Central memory CD8-positive, alpha-beta T cell (primary cell): ENCODE measurements at regions not wholly inside any gene's neighbourhood (a gene's known extent, or its start where the extent isn't known, plus 50 kb on each side); places are given as distances from the start of the nearest gene placed in this dataset.

Experiments
- ATAC-seq: fragments of 150-1000 bp; cut with Tn5 transposase; replicated peaks from 2 replicates; pipeline ENCODE4 v1.10.0; 2022; ENCODE audit warnings: mild to moderate bottlenecking, moderate FRiP score, moderate number of reproducible peaks; ENCODE audit not compliant: poor library complexity, severe bottlenecking; ENCODE audit errors: extremely low read depth
- DNase-seq, 2 donors: peaks; one replicate each; pipeline ENCODE4 v3.0.0; 2021; ENCODE audit warnings: low spot score in 2 of 2
- H3K27ac Mint-ChIP-seq: one replicate; pipeline ENCODE4 v1.8.0; 2022; ENCODE audit warnings: low read depth, mild to moderate bottlenecking, moderate library complexity, mixed read lengths
- H3K27me3 Mint-ChIP-seq: one replicate; pipeline ENCODE4 v1.8.0; 2022; ENCODE audit warnings: mixed read lengths
- H3K36me3 Mint-ChIP-seq: one replicate; pipeline ENCODE4 v1.8.0; 2022; ENCODE audit warnings: mild to moderate bottlenecking, moderate library complexity, mixed read lengths; ENCODE audit not compliant: insufficient read depth
- H3K4me1 Mint-ChIP-seq: one replicate; pipeline ENCODE4 v1.8.0; 2022; ENCODE audit warnings: mixed read lengths
- H3K4me3 Mint-ChIP-seq: one replicate; pipeline ENCODE4 v1.8.0; 2022; ENCODE audit warnings: mild to moderate bottlenecking, moderate library complexity, mixed read lengths
- H3K9me3 Mint-ChIP-seq: one replicate; pipeline ENCODE4 v1.8.0; 2022; ENCODE audit warnings: mixed read lengths

GRCh38 chr5:156230887-156231286, 96.1 kb upstream of the SGCD start:
- no peaks in the 10 kb centered on the region for H3K9me3 Mint-ChIP-seq
- ATAC-seq, result no peak
- DNase-seq, result no peak
- no peaks in the 10 kb centered on the region for H3K4me1 Mint-ChIP-seq
- peaks cover 19% of the 10 kb centered on the region for H3K27me3 Mint-ChIP-seq
- H3K27ac Mint-ChIP-seq, result no peak overlapping the region
- no peak overlapping the region for H3K4me3 Mint-ChIP-seq
- H3K36me3 Mint-ChIP-seq, result peaks cover 2% of the 10 kb centered on the region

GRCh38 chr5:156232251-156232869, 94.6 kb upstream of the SGCD start:
- H3K36me3 Mint-ChIP-seq, result peaks cover 2% of the 10 kb centered on the region
- H3K4me3 Mint-ChIP-seq, result no peak overlapping the region
- H3K9me3 Mint-ChIP-seq, result no peaks in the 10 kb centered on the region
- no peak for DNase-seq
- no peak overlapping the region for H3K27ac Mint-ChIP-seq
- H3K4me1 Mint-ChIP-seq, result no peaks in the 10 kb centered on the region
- H3K27me3 Mint-ChIP-seq, result peaks cover 19% of the 10 kb centered on the region
- no peak for ATAC-seq

GRCh38 chr5:156237361-156237760, 89.6 kb upstream of the SGCD start:
- Mint-ChIP-seq H3K27ac (no peak overlapping the region), H3K27me3 (no peaks in the 10 kb centered on the region), H3K9me3 (no peaks in the 10 kb centered on the region), H3K4me3 (no peak overlapping the region), H3K36me3 (no peaks in the 10 kb centered on the region), H3K4me1 (no peaks in the 10 kb centered on the region)
- ATAC-seq (no peak), DNase-seq (no peak)

- Mint-ChIP-seq H3K36me3 (no peaks in the 10 kb centered on the region), H3K4me3 (no peak overlapping the region), H3K4me1 (no peaks in the 10 kb centered on the region), H3K9me3 (no peaks in the 10 kb centered on the region), H3K27ac (no peak overlapping the region), H3K27me3 (no peaks in the 10 kb centered on the region)
- DNase-seq (no peak), ATAC-seq (no peak)
Observed at GRCh38 chr5:156239800-156240199, 87.2 kb upstream of the SGCD start.

GRCh38 chr5:156240414-156240813, 86.5 kb upstream of the SGCD start:
- DNase-seq (no peak), ATAC-seq (no peak)
- Mint-ChIP-seq H3K27ac (no peak overlapping the region), H3K4me1 (no peaks in the 10 kb centered on the region), H3K36me3 (no peaks in the 10 kb centered on the region), H3K4me3 (no peak overlapping the region), H3K9me3 (no peaks in the 10 kb centered on the region), H3K27me3 (no peaks in the 10 kb centered on the region)

- Mint-ChIP-seq H3K27me3 (no peaks in the 10 kb centered on the region), H3K4me1 (no peaks in the 10 kb centered on the region), H3K4me3 (no peak overlapping the region), H3K27ac (no peak overlapping the region), H3K36me3 (no peaks in the 10 kb centered on the region), H3K9me3 (no peaks in the 10 kb centered on the region)
- no peak for DNase-seq
- no peak for ATAC-seq
Observed at GRCh38 chr5:156241266-156241665, 85.7 kb upstream of the SGCD start.

GRCh38 chr5:156245895-156246294, 81.1 kb upstream of the SGCD start:
- H3K4me3 Mint-ChIP-seq, result no peak overlapping the region
- no peak overlapping the region for H3K27ac Mint-ChIP-seq
- ATAC-seq, result no peak
- H3K9me3 Mint-ChIP-seq, result no peaks in the 10 kb centered on the region
- H3K36me3 Mint-ChIP-seq, result no peaks in the 10 kb centered on the region
- no peaks in the 10 kb centered on the region for H3K4me1 Mint-ChIP-seq
- H3K27me3 Mint-ChIP-seq, result no peaks in the 10 kb centered on the region
- no peak for DNase-seq

- no peaks in the 10 kb centered on the region for H3K9me3 Mint-ChIP-seq
- H3K4me1 Mint-ChIP-seq, result no peaks in the 10 kb centered on the region
- ATAC-seq (no peak), DNase-seq (no peak)
- no peak overlapping the region for H3K27ac Mint-ChIP-seq
- no peak overlapping the region for H3K4me3 Mint-ChIP-seq
- H3K27me3 Mint-ChIP-seq, result no peaks in the 10 kb centered on the region
- no peaks in the 10 kb centered on the region for H3K36me3 Mint-ChIP-seq
Observed at GRCh38 chr5:156251076-156251475, 75.9 kb upstream of the SGCD start.

GRCh38 chr5:156253130-156253529, 73.8 kb upstream of the SGCD start:
- no peaks in the 10 kb centered on the region for H3K9me3 Mint-ChIP-seq
- H3K36me3 Mint-ChIP-seq, result no peaks in the 10 kb centered on the region
- H3K4me3 Mint-ChIP-seq, result no peak overlapping the region
- DNase-seq (no peak), ATAC-seq (no peak)
- H3K27ac Mint-ChIP-seq, result no peak overlapping the region
- no peaks in the 10 kb centered on the region for H3K27me3 Mint-ChIP-seq
- no peaks in the 10 kb centered on the region for H3K4me1 Mint-ChIP-seq

- Mint-ChIP-seq H3K27me3 (no peaks in the 10 kb centered on the region), H3K27ac (no peak overlapping the region), H3K36me3 (peaks cover 2% of the 10 kb centered on the region), H3K4me3 (no peak overlapping the region), H3K9me3 (no peaks in the 10 kb centered on the region), H3K4me1 (no peaks in the 10 kb centered on the region)
- DNase-seq (no peak), ATAC-seq (no peak)
Observed at GRCh38 chr5:156254196-156254595, 72.8 kb upstream of the SGCD start.

- ATAC-seq, result no peak
- Mint-ChIP-seq H3K27ac (no peak overlapping the region), H3K27me3 (no peaks in the 10 kb centered on the region), H3K9me3 (no peaks in the 10 kb centered on the region), H3K4me3 (no peak overlapping the region), H3K36me3 (peaks cover 3% of the 10 kb centered on the region), H3K4me1 (no peaks in the 10 kb centered on the region)
- no peak for DNase-seq
Observed at GRCh38 chr5:156256642-156257041, 70.3 kb upstream of the SGCD start.

- Mint-ChIP-seq H3K27ac (no peak overlapping the region), H3K9me3 (no peaks in the 10 kb centered on the region), H3K27me3 (peaks cover 6% of the 10 kb centered on the region), H3K4me1 (no peaks in the 10 kb centered on the region), H3K36me3 (peaks cover 3% of the 10 kb centered on the region), H3K4me3 (no peak overlapping the region)
- DNase-seq, result no peak
- no peak for ATAC-seq
Observed at GRCh38 chr5:156258934-156259333, 68.0 kb upstream of the SGCD start.

GRCh38 chr5:156259618-156260017, 67.3 kb upstream of the SGCD start:
- H3K27ac Mint-ChIP-seq, result no peak overlapping the region
- H3K27me3 Mint-ChIP-seq, result peaks cover 9% of the 10 kb centered on the region
- peaks cover 3% of the 10 kb centered on the region for H3K36me3 Mint-ChIP-seq
- no peaks in the 10 kb centered on the region for H3K4me1 Mint-ChIP-seq
- DNase-seq (no peak), ATAC-seq (no peak)
- no peak overlapping the region for H3K4me3 Mint-ChIP-seq
- no peaks in the 10 kb centered on the region for H3K9me3 Mint-ChIP-seq
